Heart left ventricle (tissue), 13 donors: ENCODE measurements at regions not wholly inside any gene's neighbourhood (a gene's known extent, or its start where the extent isn't known, plus 50 kb on each side); places are given as distances from the start of the nearest gene placed in this dataset.

Experiments
- CTCF ChIP-seq, 12 donors: fragments of 200-600 bp; sonication (generic) in 4 of 12; IDR thresholded peaks; one replicate each; pipeline versions ENCODE4 v1.5.0 to v1.8.0; 2018 to 2022; ENCODE audit warnings: antibody characterized with exemption in 12 of 12, mild to moderate bottlenecking in 5 of 12
- POLR2A ChIP-seq, 2 donors: fragments of 450-650 bp; IDR thresholded peaks; one replicate each; pipeline ENCODE4 v1.6.1; 2017; ENCODE audit warnings: antibody characterized with exemption in 2 of 2, mild to moderate bottlenecking in 2 of 2, moderate library complexity in 2 of 2
- donor health status: ischemic (EF 13 %, LVEDD 7.1; RV severe dilation, severe dysfunction).
- donor health status: DM: no; HTN: yes; CAD: no.
- donor health status: DM: no; HTN: no; CAD: no.
- donor health status: ischemic (EF 25% LVEDD 6.9; RV normal size, moderate dysfunction).
- donor health status: ischemic (EF 25% LVEDD 5.7; RV mildly dilated, moderate dysfunction).
- donor health status: ischemic (EF 35%, LVEDD 5.7; RV mildly dilated, moderate dysfunction).
- donor health status: nonischemic (EF 11% LVEDD 7.7; RV severe dilation, severe dysfunction).
- donor health status: DM: yes; HTN: yes; CAD: no.
- donor health status: PGD.
- donor health status: ischemic (EF 29% LVEDD 5.4; RV normal size, mild dysfunction).
- donor health status: nonischemic (EF 23%, LVEDD 6.1; RV moderate dilation, normal function).

GRCh38 chr18:1929720-1930119, 641.6 kb downstream of the METTL4 start:
- TF ChIP-seq POLR2A (IDR thresholded peaks at IDR 0.05) (no peak), CTCF (IDR thresholded peaks at IDR 0.05) (no peak)
